ENCODE measurements at regions not wholly inside any gene's neighbourhood (a gene's known extent, or its start where the extent isn't known, plus 50 kb on each side); places are given as distances from the start of the nearest gene placed in this dataset.

- H3K4me3 ChIP-seq (ENCODE audit: low read length) = no peak overlapping the region
- peak; percentile 65 for DNase-seq (ENCODE audit: low read depth)
- no peak for TF ChIP-seq CTCF (conservative IDR thresholded peaks at IDR 0.05; ENCODE audit: low read length)
These were observed 121.0 kb upstream of the STOX2 start for GRCh38 chr4:183783991-183784553.

- DNase-seq (ENCODE audit: low read depth) = no peak
- no peak overlapping the region for H3K4me3 ChIP-seq (ENCODE audit: low read length)
- no peak for TF ChIP-seq CTCF (conservative IDR thresholded peaks at IDR 0.05; ENCODE audit: low read length)
These were observed 116.7 kb upstream of the STOX2 start for GRCh38 chr4:183788308-183788905.

GRCh38 chr4:183789657-183790056, 115.5 kb upstream of the STOX2 start:
- H3K4me3 ChIP-seq (ENCODE audit: low read length) = no peak overlapping the region
- TF ChIP-seq CTCF (conservative IDR thresholded peaks at IDR 0.05; ENCODE audit: low read length) = no peak
- DNase-seq (ENCODE audit: low read depth) = no peak

- TF ChIP-seq CTCF (conservative IDR thresholded peaks at IDR 0.05; ENCODE audit: low read length) = no peak
- no peak for DNase-seq (ENCODE audit: low read depth)
- no peak overlapping the region for H3K4me3 ChIP-seq (ENCODE audit: low read length)
These were observed 114.4 kb upstream of the STOX2 start for GRCh38 chr4:183790661-183791060.

GRCh38 chr4:183797011-183797444, 108.1 kb upstream of the STOX2 start:
- no peak for DNase-seq (ENCODE audit: low read depth)
- TF ChIP-seq CTCF (conservative IDR thresholded peaks at IDR 0.05; ENCODE audit: low read length) = no peak
- H3K4me3 ChIP-seq (ENCODE audit: low read length) = no peak overlapping the region

- peak; percentile 6 for DNase-seq (ENCODE audit: low read depth)
- TF ChIP-seq CTCF (conservative IDR thresholded peaks at IDR 0.05; ENCODE audit: low read length) = no peak
- no peak overlapping the region for H3K4me3 ChIP-seq (ENCODE audit: low read length)
These were observed 107.4 kb upstream of the STOX2 start for GRCh38 chr4:183797445-183798300.
